Prostate gland (tissue), 2 donors: ENCODE measurements at regions not wholly inside any gene's neighbourhood (a gene's known extent, or its start where the extent isn't known, plus 50 kb on each side); places are given as distances from the start of the nearest gene placed in this dataset.

Source experiments
- DNase-seq: peaks from one replicate; pipeline ENCODE4 v3.0.0-alpha.2; 2019; ENCODE audit warnings: low spot score
- H3K27ac ChIP-seq, 2 donors: fragments of 200-600 bp; sonication (generic); 2 replicates each; pipeline ENCODE4 v1.5.1; 2017 to 2019
- H3K27me3 ChIP-seq: fragments of 200-600 bp; sonication (generic); replicated peaks from 2 replicates; pipeline ENCODE4 v1.5.1; 2019; ENCODE audit not compliant: insufficient read depth
- H3K36me3 ChIP-seq, 2 donors: fragments of 200-600 bp; sonication (generic); 1 replicate in 1 of 2; 2 replicates in 1 of 2; pipeline versions ENCODE4 v1.5.1 to v1.8.1; 2017 to 2019
- H3K4me1 ChIP-seq: fragments of 200-600 bp; sonication (generic); replicated peaks from 2 replicates; pipeline ENCODE4 v1.5.1; 2019
- H3K4me3 ChIP-seq, 2 donors: fragments of 200-600 bp; sonication (generic); 2 replicates each; pipeline ENCODE4 v1.5.1; 2017 to 2019
- H3K9me3 ChIP-seq: fragments of 200-600 bp; sonication (generic); 2 replicates; pipeline ENCODE4 v1.5.1; 2017
- CTCF ChIP-seq, 4 experiments: fragments of 200-600 bp in 2 of 4; fragments of 450-650 bp in 2 of 4; sonication (generic) in 2 of 4; IDR thresholded peaks; 1 replicate in 3 of 4; 2 replicates in 1 of 4; pipeline ENCODE4 v1.5.1; 2016 to 2019; ENCODE audit warnings: antibody characterized with exemption in 4 of 4, mild to moderate bottlenecking in 2 of 4, moderate library complexity in 2 of 4
- POLR2A ChIP-seq: fragments of 450-650 bp; IDR thresholded peaks from one replicate; pipeline ENCODE4 v1.6.1; 2016; ENCODE audit warnings: antibody characterized with exemption, mild to moderate bottlenecking
- POLR2AphosphoS5 ChIP-seq: sonication (generic); formaldehyde crosslinking; IDR thresholded peaks from one replicate; pipeline ENCODE4 v1.6.1; 2017; ENCODE audit warnings: antibody characterized with exemption
- WGBS: methylation state at CpG from one replicate; pipeline ENCODE4 v1.1.5; 2018; 5-methylcytosine and 5-hydroxymethylcytosine counted together
- intact Hi-C: fragments of 100-400 bp; cut with DNase I; formaldehyde crosslinking; loops from one replicate; pipeline ENCODE4 v1.14.2; 2022

GRCh38 chr15:53833134-53833624, 73.7 kb upstream of the WDR72 start:
- no peaks in the 10 kb centered on the region for H3K36me3 ChIP-seq
- 12% methylated on average over 4 of the region's 4 CpGs for WGBS
- H3K27me3 ChIP-seq, result no peaks in the 10 kb centered on the region
- intact Hi-C loops, result no loop called here
- no peak overlapping the region for H3K27ac ChIP-seq
- H3K9me3 ChIP-seq, result no peaks in the 10 kb centered on the region
- no peak overlapping the region for H3K4me3 ChIP-seq
- no peaks in the 10 kb centered on the region for H3K4me1 ChIP-seq
- no peak for DNase-seq
- TF ChIP-seq CTCF (IDR thresholded peaks at IDR 0.05) (no peak), POLR2AphosphoS5 (no peak), POLR2A (no peak)

- Histone ChIP-seq H3K27ac (no peak overlapping the region), H3K36me3 (no peaks in the 10 kb centered on the region), H3K27me3 (no peaks in the 10 kb centered on the region), H3K4me1 (no peaks in the 10 kb centered on the region), H3K9me3 (no peaks in the 10 kb centered on the region), H3K4me3 (no peak overlapping the region)
- no peak for TF ChIP-seq CTCF (IDR thresholded peaks at IDR 0.05)
- TF ChIP-seq POLR2A, result no peak
- no peak for TF ChIP-seq POLR2AphosphoS5
- DNase-seq, result no peak
- 53% methylated on average over 5 of the region's 5 CpGs for WGBS
- intact Hi-C loops, result no loop called here
Measured at GRCh38 chr15:53831907-53832770, 72.7 kb upstream of the WDR72 start.

- no peak for TF ChIP-seq POLR2AphosphoS5
- TF ChIP-seq POLR2A, result no peak
- no peak for TF ChIP-seq CTCF (IDR thresholded peaks at IDR 0.05)
- Histone ChIP-seq H3K4me3 (no peak overlapping the region), H3K27me3 (no peaks in the 10 kb centered on the region), H3K9me3 (no peaks in the 10 kb centered on the region), H3K27ac (no peak overlapping the region), H3K4me1 (no peaks in the 10 kb centered on the region), H3K36me3 (no peaks in the 10 kb centered on the region)
- WGBS, result 53% methylated on average over 17 of the region's 17 CpGs
- intact Hi-C loops, result no loop called here
- no peak for DNase-seq
Measured at GRCh38 chr15:53830707-53831386, 71.4 kb upstream of the WDR72 start.

GRCh38 chr15:53829923-53830459, 70.5 kb upstream of the WDR72 start:
- no peaks in the 10 kb centered on the region for H3K36me3 ChIP-seq
- no peaks in the 10 kb centered on the region for H3K4me1 ChIP-seq
- no peaks in the 10 kb centered on the region for H3K27me3 ChIP-seq
- 82% methylated on average over 2 of the region's 2 CpGs for WGBS
- intact Hi-C loops, result no loop called here
- no peaks in the 10 kb centered on the region for H3K9me3 ChIP-seq
- H3K4me3 ChIP-seq, result no peak overlapping the region
- H3K27ac ChIP-seq, result no peak overlapping the region
- no peak for DNase-seq
- no peak for TF ChIP-seq CTCF (IDR thresholded peaks at IDR 0.05)
- no peak for TF ChIP-seq POLR2AphosphoS5
- TF ChIP-seq POLR2A, result no peak
